Liver (tissue), 8 donors: ENCODE measurements at regions not wholly inside any gene's neighbourhood (a gene's known extent, or its start where the extent isn't known, plus 50 kb on each side); places are given as distances from the start of the nearest gene placed in this dataset.

Source experiments
- DNase-seq: peaks from one replicate; pipeline ENCODE4 v3.0.0-alpha.2; 2017; ENCODE audit warnings: low spot score
- H3K27ac ChIP-seq, 2 donors: one replicate each; pipeline ENCODE4 v1.7.0; 2013; ENCODE audit warnings: inconsistent platforms in 2 of 2, low read length in 2 of 2, control low read depth in 1 of 2, low read depth in 1 of 2, mild to moderate bottlenecking in 1 of 2
- H3K27me3 ChIP-seq, 4 donors: one replicate each; pipeline versions ENCODE4 v1.6.1 to v1.7.0; 2013; ENCODE audit warnings: low read length in 3 of 4, inconsistent platforms in 1 of 4, mild to moderate bottlenecking in 1 of 4, moderate library complexity in 1 of 4; ENCODE audit not compliant: control insufficient read depth in 4 of 4, insufficient read depth in 4 of 4
- H3K36me3 ChIP-seq, 4 donors: one replicate each; pipeline versions ENCODE4 v1.6.1 to v1.7.0; 2013; ENCODE audit warnings: low read length in 3 of 4, mild to moderate bottlenecking in 3 of 4, low read depth in 1 of 4, moderate library complexity in 1 of 4; ENCODE audit not compliant: control insufficient read depth in 4 of 4, insufficient read depth in 3 of 4
- H3K4me1 ChIP-seq, 4 donors: one replicate each; pipeline versions ENCODE4 v1.6.1 to v1.7.0; 2013; ENCODE audit warnings: low read length in 3 of 4, mild to moderate bottlenecking in 3 of 4, moderate library complexity in 1 of 4; ENCODE audit not compliant: control insufficient read depth in 4 of 4, insufficient read depth in 4 of 4
- H3K4me3 ChIP-seq, 3 donors: one replicate each; pipeline versions ENCODE4 v1.6.1 to v1.7.0; 2013; ENCODE audit warnings: low read length in 3 of 3, control low read depth in 1 of 3, low read depth in 1 of 3, mild to moderate bottlenecking in 1 of 3
- H3K9ac ChIP-seq, 2 donors: one replicate each; pipeline ENCODE4 v1.7.0; 2013; ENCODE audit warnings: low read length in 2 of 2, mild to moderate bottlenecking in 2 of 2, moderate library complexity in 2 of 2, control low read depth in 1 of 2, low read depth in 1 of 2
- H3K9me3 ChIP-seq, 4 donors: one replicate each; pipeline versions ENCODE4 v1.6.1 to v1.7.0; 2013; ENCODE audit warnings: low read length in 3 of 4; ENCODE audit not compliant: control insufficient read depth in 4 of 4
- EGR1 ChIP-seq, 2 donors: IDR thresholded peaks; 2 replicates each; pipeline ENCODE4 v1.6.1; 2016 to 2018; ENCODE audit warnings: antibody characterized with exemption in 2 of 2, low read depth in 2 of 2
- FOXA2 ChIP-seq: IDR thresholded peaks from 2 replicates; pipeline ENCODE4 v1.6.1; 2016; ENCODE audit warnings: antibody characterized with exemption
- GABPA ChIP-seq, 2 donors: IDR thresholded peaks in 1 of 2; conservative IDR thresholded peaks in 1 of 2; 2 replicates each; pipeline ENCODE4 v1.6.1; 2016; ENCODE audit warnings: antibody characterized with exemption in 2 of 2, mild to moderate bottlenecking in 1 of 2, moderate library complexity in 1 of 2
- HNF4G ChIP-seq: IDR thresholded peaks from 2 replicates; pipeline ENCODE4 v1.6.1; 2016; ENCODE audit warnings: antibody characterized with exemption
- JUND ChIP-seq, 2 donors: IDR thresholded peaks; 2 replicates each; pipeline ENCODE4 v1.6.1; 2016; ENCODE audit warnings: antibody characterized with exemption in 2 of 2
- NR2F2 ChIP-seq: IDR thresholded peaks from 2 replicates; pipeline ENCODE4 v1.6.1; 2016; ENCODE audit warnings: antibody characterized with exemption
- RAD21 ChIP-seq, 2 donors: IDR thresholded peaks; 2 replicates each; pipeline ENCODE4 v1.6.1; 2016; ENCODE audit warnings: antibody characterized with exemption in 2 of 2, mild to moderate bottlenecking in 2 of 2
- RXRA ChIP-seq, 2 donors: IDR thresholded peaks; 2 replicates each; pipeline ENCODE4 v1.6.1; 2017 to 2018; ENCODE audit warnings: antibody characterized with exemption in 2 of 2, mild to moderate bottlenecking in 1 of 2
- TAF1 ChIP-seq: conservative IDR thresholded peaks from 2 replicates; pipeline ENCODE4 v1.6.1; 2016; ENCODE audit warnings: antibody characterized with exemption, mild to moderate bottlenecking
- YY1 ChIP-seq: IDR thresholded peaks from 2 replicates; pipeline ENCODE4 v1.6.1; 2016; ENCODE audit warnings: antibody characterized with exemption, mild to moderate bottlenecking
- WGBS: extraction: QIAGEN DNeasy Blood & Tissue Kit; methylation state at CpG from one replicate; pipeline ENCODE4 v1.1.7; 2013; 5-methylcytosine and 5-hydroxymethylcytosine counted together
- TF ChIP-seq, protein P1 (sequence below): IDR thresholded peaks from 2 replicates; pipeline ENCODE4 v1.6.1; 2016; ENCODE audit warnings: antibody characterized with exemption
- TF ChIP-seq, protein P2 (sequence below): fragments of 150-350 bp; IDR thresholded peaks from 2 replicates; pipeline ENCODE4 v1.5.1; 2017; ENCODE audit warnings: improper control_type of control experiment, low read depth, low read length; ENCODE audit not compliant: missing input control
- TF ChIP-seq, protein P3 (sequence below): IDR thresholded peaks from 2 replicates; pipeline ENCODE4 v1.6.1; 2016; ENCODE audit warnings: antibody characterized with exemption
- donor health status: healthy.
- donor health status: healthy.
- donor health status: healthy.
- donor health status: healthy.
- donor health status: healthy.

DNA sequence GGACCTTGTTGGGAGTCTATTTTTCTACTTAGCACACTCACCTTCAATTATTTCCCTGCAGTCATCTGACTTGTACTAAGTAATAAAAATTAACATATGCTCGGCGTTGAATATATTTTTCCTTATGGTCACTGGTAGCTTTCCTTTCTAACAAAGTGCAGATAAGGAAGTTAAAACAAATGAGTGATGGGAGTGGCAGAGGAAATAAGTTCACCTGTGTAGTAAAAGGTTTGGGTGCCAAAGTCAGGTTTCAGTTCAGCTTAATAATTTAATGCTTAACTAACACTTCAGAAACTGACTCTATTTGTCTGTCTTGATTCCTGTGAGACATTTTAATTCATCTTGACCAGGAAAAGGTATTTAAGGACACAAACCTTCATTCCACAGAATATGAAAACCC is 184.4 kb downstream of the PCDH7 start:
- H3K27ac ChIP-seq = no peak overlapping the region
- H3K4me1 ChIP-seq = no peaks in the 10 kb centered on the region
- H3K27me3 ChIP-seq = no peaks in the 10 kb centered on the region
- H3K9ac ChIP-seq = no peak overlapping the region
- no peak for DNase-seq
- no peaks in the 10 kb centered on the region for H3K36me3 ChIP-seq
- no peaks in the 10 kb centered on the region for H3K9me3 ChIP-seq
- 68% methylated on average over 2 of the region's 2 CpGs for WGBS
- no peak overlapping the region for H3K4me3 ChIP-seq
- TF ChIP-seq RAD21 (IDR thresholded peaks at IDR 0.05) (no peak), YY1 (no peak)

DNA sequence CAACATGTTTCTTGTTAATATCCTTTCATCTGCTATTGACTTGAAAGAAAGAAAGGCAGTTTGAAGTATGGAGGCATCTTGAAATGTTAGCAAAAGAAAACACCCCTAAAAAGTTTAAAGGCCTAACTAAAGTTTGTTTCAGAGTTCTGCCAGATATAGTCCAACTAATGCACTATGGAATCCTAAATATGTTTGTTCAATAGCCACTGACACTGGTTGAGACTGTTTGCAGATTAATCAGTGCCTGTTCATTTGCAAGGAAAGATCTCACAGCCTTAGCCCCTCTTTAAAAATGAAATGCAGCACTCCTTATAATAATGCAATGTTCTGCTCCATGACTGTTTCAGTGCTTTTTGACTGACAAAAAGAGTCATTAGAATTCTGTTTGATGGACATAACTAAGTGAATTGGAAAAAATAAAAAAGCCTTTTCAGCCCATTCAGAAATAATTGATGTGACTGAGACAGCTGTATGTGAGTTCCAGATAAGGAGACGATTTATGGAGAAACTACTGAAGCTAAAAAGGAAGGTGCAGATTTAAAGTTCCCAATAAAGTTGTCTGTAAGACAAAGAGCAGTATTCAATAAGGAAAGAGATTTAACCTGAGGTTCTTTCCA is 192.0 kb downstream of the PCDH7 start:
- no peak for TF ChIP-seq FOXA2
- TF ChIP-seq TAF1 = no peak
- TF ChIP-seq NR2F2 = no peak
- no peak for TF ChIP-seq EGR1 (IDR thresholded peaks at IDR 0.05; ENCODE audit: low read depth in 2 of 2)
- TF ChIP-seq, protein P1, sequence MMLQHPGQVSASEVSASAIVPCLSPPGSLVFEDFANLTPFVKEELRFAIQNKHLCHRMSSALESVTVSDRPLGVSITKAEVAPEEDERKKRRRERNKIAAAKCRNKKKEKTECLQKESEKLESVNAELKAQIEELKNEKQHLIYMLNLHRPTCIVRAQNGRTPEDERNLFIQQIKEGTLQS = no peak
- no peak for TF ChIP-seq RXRA (IDR thresholded peaks at IDR 0.05)
- TF ChIP-seq JUND (IDR thresholded peaks at IDR 0.05) = no peak
- TF ChIP-seq RAD21 (IDR thresholded peaks at IDR 0.05) = no peak
- no peaks in the 10 kb centered on the region for H3K27me3 ChIP-seq
- no peaks in the 10 kb centered on the region for H3K4me1 ChIP-seq
- H3K9me3 ChIP-seq = no peaks in the 10 kb centered on the region
- no peak overlapping the region for H3K9ac ChIP-seq
- no peak for DNase-seq
- WGBS = 13% methylated on average over 1 of the region's 1 CpG
- no peak overlapping the region for H3K4me3 ChIP-seq
- no peak overlapping the region for H3K27ac ChIP-seq
- no peaks in the 10 kb centered on the region for H3K36me3 ChIP-seq

DNA sequence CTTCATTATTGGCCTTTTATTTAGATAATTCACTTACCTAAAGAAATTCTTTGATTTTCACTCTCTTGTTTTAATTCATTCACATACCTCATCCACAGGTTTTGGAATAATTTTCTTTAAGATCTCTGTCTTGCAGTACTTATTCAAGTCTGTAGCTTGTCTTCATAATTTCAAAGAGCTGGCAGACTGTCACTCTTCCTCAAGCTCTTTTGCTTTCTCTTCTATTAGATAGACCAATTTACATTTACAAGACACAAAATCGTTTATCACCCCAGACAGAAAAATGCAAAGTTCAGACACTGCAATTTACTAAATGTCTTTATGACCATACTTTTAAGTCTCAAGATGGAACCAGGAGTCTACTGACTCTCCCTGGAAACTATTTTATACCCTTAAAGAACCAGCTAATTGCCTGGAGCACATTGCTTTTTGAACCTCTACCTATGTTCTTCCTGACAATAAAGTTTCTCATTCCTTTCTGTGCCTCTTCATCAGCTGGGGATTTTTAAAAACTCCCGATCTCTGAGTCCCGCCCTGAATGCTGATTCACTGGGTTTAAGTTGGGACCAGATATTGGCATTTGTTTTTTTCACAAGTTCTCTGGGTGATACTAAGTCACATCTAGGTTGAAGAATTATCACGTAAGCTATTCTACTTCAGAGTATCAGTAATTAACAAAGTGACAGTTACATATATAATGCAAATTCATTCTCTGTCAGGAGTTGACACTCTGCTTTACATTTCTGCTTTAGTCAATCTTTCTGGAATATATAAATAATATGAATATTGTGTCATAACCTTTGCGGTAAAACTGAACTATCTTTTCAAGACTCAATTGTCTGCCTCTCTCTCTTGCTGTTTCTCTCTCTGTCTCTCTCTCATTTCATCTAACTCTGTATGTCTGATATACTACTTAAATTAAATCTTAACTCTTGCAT is 196.4 kb downstream of the PCDH7 start:
- Histone ChIP-seq H3K4me3 (no peak overlapping the region), H3K36me3 (no peaks in the 10 kb centered on the region), H3K9ac (no peak overlapping the region), H3K27ac (no peak overlapping the region), H3K9me3 (no peaks in the 10 kb centered on the region), H3K27me3 (no peaks in the 10 kb centered on the region), H3K4me1 (no peaks in the 10 kb centered on the region)
- 75% methylated on average over 5 of the region's 5 CpGs for WGBS
- no peak for DNase-seq
- TF ChIP-seq FOXA2 (no peak), HNF4G (no peak), RAD21 (IDR thresholded peaks at IDR 0.05) (no peak), GABPA (IDR thresholded peaks at IDR 0.05 in 1 of 2, conservative IDR thresholded peaks at IDR 0.05 in 1 of 2) (no peak), NR2F2 (no peak), EGR1 (IDR thresholded peaks at IDR 0.05; ENCODE audit: low read depth in 2 of 2) (no peak), JUND (IDR thresholded peaks at IDR 0.05) (no peak), YY1 (no peak), TAF1 (no peak)
- TF ChIP-seq, protein P2, sequence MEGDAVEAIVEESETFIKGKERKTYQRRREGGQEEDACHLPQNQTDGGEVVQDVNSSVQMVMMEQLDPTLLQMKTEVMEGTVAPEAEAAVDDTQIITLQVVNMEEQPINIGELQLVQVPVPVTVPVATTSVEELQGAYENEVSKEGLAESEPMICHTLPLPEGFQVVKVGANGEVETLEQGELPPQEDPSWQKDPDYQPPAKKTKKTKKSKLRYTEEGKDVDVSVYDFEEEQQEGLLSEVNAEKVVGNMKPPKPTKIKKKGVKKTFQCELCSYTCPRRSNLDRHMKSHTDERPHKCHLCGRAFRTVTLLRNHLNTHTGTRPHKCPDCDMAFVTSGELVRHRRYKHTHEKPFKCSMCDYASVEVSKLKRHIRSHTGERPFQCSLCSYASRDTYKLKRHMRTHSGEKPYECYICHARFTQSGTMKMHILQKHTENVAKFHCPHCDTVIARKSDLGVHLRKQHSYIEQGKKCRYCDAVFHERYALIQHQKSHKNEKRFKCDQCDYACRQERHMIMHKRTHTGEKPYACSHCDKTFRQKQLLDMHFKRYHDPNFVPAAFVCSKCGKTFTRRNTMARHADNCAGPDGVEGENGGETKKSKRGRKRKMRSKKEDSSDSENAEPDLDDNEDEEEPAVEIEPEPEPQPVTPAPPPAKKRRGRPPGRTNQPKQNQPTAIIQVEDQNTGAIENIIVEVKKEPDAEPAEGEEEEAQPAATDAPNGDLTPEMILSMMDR = no peak
- TF ChIP-seq, protein P3, sequence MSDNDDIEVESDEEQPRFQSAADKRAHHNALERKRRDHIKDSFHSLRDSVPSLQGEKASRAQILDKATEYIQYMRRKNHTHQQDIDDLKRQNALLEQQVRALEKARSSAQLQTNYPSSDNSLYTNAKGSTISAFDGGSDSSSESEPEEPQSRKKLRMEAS = no peak
- TF ChIP-seq, protein P1 = no peak
